HAP-1 (cell line): ENCODE measurements at regions not wholly inside any gene's neighbourhood (a gene's known extent, or its start where the extent isn't known, plus 50 kb on each side); places are given as distances from the start of the nearest gene placed in this dataset.

Experiments
- DNase-seq, 2 experiments: peaks; one replicate each; pipeline ENCODE4 v3.0.0-alpha.2; 2016 to 2020; ENCODE audit warnings: low spot score in 2 of 2
- H3K27me3 ChIP-seq: fragments of 250-450 bp; sonication (Bioruptor Pico); 2 replicates; pipeline ENCODE4 v1.5.1; 2020; ENCODE audit warnings: low read depth, mild to moderate bottlenecking, moderate library complexity
- H3K36me3 ChIP-seq: fragments of 250-450 bp; sonication (Bioruptor Pico); replicated peaks from 2 replicates; pipeline ENCODE4 v1.5.1; 2020; ENCODE audit warnings: mild to moderate bottlenecking
- H3K4me1 ChIP-seq: fragments of 250-450 bp; sonication (Bioruptor Pico); 2 replicates; pipeline ENCODE4 v1.5.1; 2020; ENCODE audit warnings: mild to moderate bottlenecking
- H3K4me3 ChIP-seq: fragments of 250-450 bp; sonication (Bioruptor Pico); 2 replicates; pipeline ENCODE4 v1.5.1; 2020; ENCODE audit warnings: mild to moderate bottlenecking, moderate library complexity
- H3K9me3 ChIP-seq: fragments of 250-450 bp; sonication (Bioruptor Pico); 2 replicates; pipeline ENCODE4 v1.5.1; 2020; ENCODE audit warnings: mild to moderate bottlenecking, moderate library complexity
- in situ Hi-C: fragments of 300-500 bp; cut with MboI; formaldehyde crosslinking; loops from 3 replicates; pipeline ENCODE4 v1.14.3; 2020; ENCODE audit warnings: low sequenced_read_pairs, inconsistent platforms, mixed read lengths

GRCh38 chr13:40503966-40504591 lies 162.4 kb downstream of the FOXO1 start:
- H3K4me3 ChIP-seq: no peak overlapping the region
- H3K9me3 ChIP-seq: no peaks in the 10 kb centered on the region
- H3K4me1 ChIP-seq: no peaks in the 10 kb centered on the region
- in situ Hi-C loops: no loop called here
- no peaks in the 10 kb centered on the region for H3K36me3 ChIP-seq
- DNase-seq: no peak
- no peaks in the 10 kb centered on the region for H3K27me3 ChIP-seq

GRCh38 chr13:40504641-40505040 lies 161.8 kb downstream of the FOXO1 start:
- Histone ChIP-seq H3K27me3 (no peaks in the 10 kb centered on the region), H3K4me3 (no peak overlapping the region), H3K9me3 (no peaks in the 10 kb centered on the region), H3K36me3 (no peaks in the 10 kb centered on the region), H3K4me1 (no peaks in the 10 kb centered on the region)
- in situ Hi-C loops: no loop called here
- no peak for DNase-seq

- in situ Hi-C loops: no loop called here
- H3K9me3 ChIP-seq: no peaks in the 10 kb centered on the region
- no peaks in the 10 kb centered on the region for H3K36me3 ChIP-seq
- no peak overlapping the region for H3K4me3 ChIP-seq
- no peaks in the 10 kb centered on the region for H3K4me1 ChIP-seq
- H3K27me3 ChIP-seq: no peaks in the 10 kb centered on the region
- DNase-seq: no peak
Observed at GRCh38 chr13:40505196-40505595, 161.2 kb downstream of the FOXO1 start.
